ENCODE measurements at regions not wholly inside any gene's neighbourhood (a gene's known extent, or its start where the extent isn't known, plus 50 kb on each side); places are given as distances from the start of the nearest gene placed in this dataset.

- Mint-ChIP-seq H3K4me1 (no peaks in the 10 kb centered on the region), H3K27me3 (ENCODE audit: low read depth in 2 of 2) (no peaks in the 10 kb centered on the region), H3K36me3 (no peaks in the 10 kb centered on the region), H3K4me3 (no peak overlapping the region), H3K27ac (no peak overlapping the region), H3K9me3 (peaks cover 0 to 2% of the 10 kb centered on the region in 2 donors)
- no peaks in the 10 kb centered on the region for H3K36me3 ChIP-seq (ENCODE audit: control insufficient read depth, insufficient read depth, low read length)
- 76% methylated on average over 3 of the region's 3 CpGs for WGBS (ENCODE audit: insufficient coverage)
- DNase-seq, result no peak
- H3K9me3 ChIP-seq (ENCODE audit: control insufficient read depth, insufficient read depth, low read length), result no peaks in the 10 kb centered on the region
- H3K27me3 ChIP-seq (ENCODE audit: control insufficient read depth, insufficient read depth, low read length), result no peaks in the 10 kb centered on the region
- no peak overlapping the region for H3K4me3 ChIP-seq (ENCODE audit: low read length)
- H3K27ac ChIP-seq (ENCODE audit: low read length), result no peak overlapping the region
- intact Hi-C loops (cut with micrococcal nuclease), result no loop called here
- H3K4me1 ChIP-seq (ENCODE audit: control insufficient read depth, insufficient read depth, low read length), result no peaks in the 10 kb centered on the region
- TF ChIP-seq, protein P1, sequence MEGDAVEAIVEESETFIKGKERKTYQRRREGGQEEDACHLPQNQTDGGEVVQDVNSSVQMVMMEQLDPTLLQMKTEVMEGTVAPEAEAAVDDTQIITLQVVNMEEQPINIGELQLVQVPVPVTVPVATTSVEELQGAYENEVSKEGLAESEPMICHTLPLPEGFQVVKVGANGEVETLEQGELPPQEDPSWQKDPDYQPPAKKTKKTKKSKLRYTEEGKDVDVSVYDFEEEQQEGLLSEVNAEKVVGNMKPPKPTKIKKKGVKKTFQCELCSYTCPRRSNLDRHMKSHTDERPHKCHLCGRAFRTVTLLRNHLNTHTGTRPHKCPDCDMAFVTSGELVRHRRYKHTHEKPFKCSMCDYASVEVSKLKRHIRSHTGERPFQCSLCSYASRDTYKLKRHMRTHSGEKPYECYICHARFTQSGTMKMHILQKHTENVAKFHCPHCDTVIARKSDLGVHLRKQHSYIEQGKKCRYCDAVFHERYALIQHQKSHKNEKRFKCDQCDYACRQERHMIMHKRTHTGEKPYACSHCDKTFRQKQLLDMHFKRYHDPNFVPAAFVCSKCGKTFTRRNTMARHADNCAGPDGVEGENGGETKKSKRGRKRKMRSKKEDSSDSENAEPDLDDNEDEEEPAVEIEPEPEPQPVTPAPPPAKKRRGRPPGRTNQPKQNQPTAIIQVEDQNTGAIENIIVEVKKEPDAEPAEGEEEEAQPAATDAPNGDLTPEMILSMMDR (IDR thresholded peaks at IDR 0.05), result no peak
- ATAC-seq, result no peak
These were observed 434.9 kb downstream of the DSEL start for GRCh38 chr18:67081482-67082211.

- ATAC-seq (no peak), DNase-seq (no peak)
- Histone ChIP-seq H3K27ac (ENCODE audit: low read length) (no peak overlapping the region), H3K27me3 (ENCODE audit: control insufficient read depth, insufficient read depth, low read length) (no peaks in the 10 kb centered on the region), H3K4me1 (ENCODE audit: control insufficient read depth, insufficient read depth, low read length) (no peaks in the 10 kb centered on the region), H3K4me3 (ENCODE audit: low read length) (no peak overlapping the region), H3K9me3 (ENCODE audit: control insufficient read depth, insufficient read depth, low read length) (no peaks in the 10 kb centered on the region), H3K36me3 (ENCODE audit: control insufficient read depth, insufficient read depth, low read length) (no peaks in the 10 kb centered on the region)
- intact Hi-C loops (cut with micrococcal nuclease), result no loop called here
- Mint-ChIP-seq H3K36me3 (no peaks in the 10 kb centered on the region), H3K4me3 (no peak overlapping the region), H3K27me3 (ENCODE audit: low read depth in 2 of 2) (no peaks in the 10 kb centered on the region), H3K4me1 (no peaks in the 10 kb centered on the region), H3K27ac (no peak overlapping the region), H3K9me3 (peaks cover 0 to 2% of the 10 kb centered on the region in 2 donors)
- TF ChIP-seq, protein P1 (IDR thresholded peaks at IDR 0.05), result no peak
- WGBS (ENCODE audit: insufficient coverage), result 75% methylated on average over 4 of the region's 5 CpGs
These were observed 435.9 kb downstream of the DSEL start for GRCh38 chr18:67080601-67081000.

- no peak for ATAC-seq
- H3K27ac Mint-ChIP-seq, result no peak overlapping the region
- Histone ChIP-seq H3K4me3 (ENCODE audit: low read length) (no peak overlapping the region), H3K27me3 (ENCODE audit: control insufficient read depth, insufficient read depth, low read length) (no peaks in the 10 kb centered on the region), H3K9me3 (ENCODE audit: control insufficient read depth, insufficient read depth, low read length) (no peaks in the 10 kb centered on the region), H3K4me1 (ENCODE audit: control insufficient read depth, insufficient read depth, low read length) (no peaks in the 10 kb centered on the region), H3K27ac (ENCODE audit: low read length) (no peak overlapping the region), H3K36me3 (ENCODE audit: control insufficient read depth, insufficient read depth, low read length) (no peaks in the 10 kb centered on the region)
- 94% methylated on average over 4 of the region's 4 CpGs for WGBS (ENCODE audit: insufficient coverage)
- H3K9me3 Mint-ChIP-seq, result peaks cover 4 to 7% of the 10 kb centered on the region in 2 donors
- intact Hi-C loops (cut with micrococcal nuclease), result no loop called here
- TF ChIP-seq, protein P1 (IDR thresholded peaks at IDR 0.05), result no peak
- H3K4me3 Mint-ChIP-seq, result no peak overlapping the region
- DNase-seq, result no peak
- no peaks in the 10 kb centered on the region for H3K4me1 Mint-ChIP-seq
- no peaks in the 10 kb centered on the region for H3K36me3 Mint-ChIP-seq
- no peaks in the 10 kb centered on the region for H3K27me3 Mint-ChIP-seq (ENCODE audit: low read depth in 2 of 2)
These were observed 442.2 kb downstream of the DSEL start for GRCh38 chr18:67074309-67074708.

DNA sequence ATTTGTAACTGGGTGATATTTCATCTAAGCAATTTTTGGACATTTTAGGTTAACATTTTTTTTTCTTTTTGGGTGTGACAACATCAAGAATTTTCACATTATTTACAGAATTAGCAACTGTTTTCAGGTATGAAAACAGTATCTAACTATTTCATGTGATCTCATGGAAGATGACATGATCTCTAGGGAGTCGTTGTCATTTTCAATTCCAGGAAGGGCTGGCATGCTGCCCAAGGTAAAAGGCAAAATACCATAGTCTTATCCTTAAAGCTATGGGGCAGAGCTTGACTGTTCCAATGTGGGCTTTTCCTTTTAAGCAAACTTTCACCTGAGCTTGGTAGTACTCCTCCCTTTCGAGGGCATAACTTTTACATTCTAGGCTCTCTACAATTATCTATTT lies 443.7 kb downstream of the DSEL start:
- H3K27ac ChIP-seq (ENCODE audit: low read length), result no peak overlapping the region
- WGBS (ENCODE audit: insufficient coverage), result 59% methylated on average over 2 of the region's 2 CpGs
- no peak overlapping the region for H3K27ac Mint-ChIP-seq
- DNase-seq, result no peak
- H3K9me3 ChIP-seq (ENCODE audit: control insufficient read depth, insufficient read depth, low read length), result no peaks in the 10 kb centered on the region
- no peak for ATAC-seq
- no peak overlapping the region for H3K4me3 Mint-ChIP-seq
- H3K4me3 ChIP-seq (ENCODE audit: low read length), result no peak overlapping the region
- no peaks in the 10 kb centered on the region for H3K36me3 Mint-ChIP-seq
- intact Hi-C loops (cut with micrococcal nuclease), result no loop called here
- H3K27me3 ChIP-seq (ENCODE audit: control insufficient read depth, insufficient read depth, low read length), result no peaks in the 10 kb centered on the region
- no peaks in the 10 kb centered on the region for H3K4me1 Mint-ChIP-seq
- no peaks in the 10 kb centered on the region for H3K4me1 ChIP-seq (ENCODE audit: control insufficient read depth, insufficient read depth, low read length)
- peaks cover 4 to 7% of the 10 kb centered on the region in 2 donors for H3K9me3 Mint-ChIP-seq
- TF ChIP-seq, protein P1 (IDR thresholded peaks at IDR 0.05), result no peak
- H3K36me3 ChIP-seq (ENCODE audit: control insufficient read depth, insufficient read depth, low read length), result no peaks in the 10 kb centered on the region
- no peaks in the 10 kb centered on the region for H3K27me3 Mint-ChIP-seq (ENCODE audit: low read depth in 2 of 2)

All from natural killer cell (primary cell).